RWPE2 (cell line): ENCODE measurements at regions not wholly inside any gene's neighbourhood (a gene's known extent, or its start where the extent isn't known, plus 50 kb on each side); places are given as distances from the start of the nearest gene placed in this dataset.

Experiments
- ATAC-seq: fragments of 200-7000 bp; cut with Tn5 transposase; 3 replicates; pipeline ENCODE4 v1.9.1; 2021; ENCODE audit warnings: low read depth
- DNase-seq: peaks from one replicate; pipeline ENCODE4 v3.0.0-alpha.2; 2020; ENCODE audit warnings: low spot score
- H3K27ac ChIP-seq: fragments of 450-650 bp; 2 replicates; pipeline ENCODE4 v1.5.1; 2017; ENCODE audit warnings: mild to moderate bottlenecking; ENCODE audit not compliant: poor library complexity, severe bottlenecking
- H3K27me3 ChIP-seq: fragments of 250-450 bp; sonication (Bioruptor Pico); 2 replicates; pipeline ENCODE4 v1.5.1; 2021; ENCODE audit warnings: mild to moderate bottlenecking, moderate library complexity; ENCODE audit not compliant: insufficient read depth, poor library complexity, severe bottlenecking
- H3K36me3 ChIP-seq: fragments of 250-450 bp; sonication (Bioruptor Pico); 2 replicates; pipeline ENCODE4 v1.5.1; 2020; ENCODE audit warnings: low read depth, mild to moderate bottlenecking, moderate library complexity
- H3K4me1 ChIP-seq: fragments of 250-450 bp; sonication (Bioruptor Pico); 2 replicates; pipeline ENCODE4 v1.5.1; 2021; ENCODE audit warnings: mild to moderate bottlenecking, moderate library complexity; ENCODE audit not compliant: insufficient read depth, poor library complexity, severe bottlenecking
- H3K4me3 ChIP-seq: fragments of 250-450 bp; sonication (Bioruptor Pico); 2 replicates; pipeline ENCODE4 v1.5.1; 2021; ENCODE audit warnings: mild to moderate bottlenecking, moderate library complexity; ENCODE audit not compliant: severe bottlenecking
- H3K9me3 ChIP-seq: fragments of 250-450 bp; sonication (Bioruptor Pico); 2 replicates; pipeline ENCODE4 v1.5.1; 2021; ENCODE audit warnings: mild to moderate bottlenecking, moderate library complexity; ENCODE audit not compliant: severe bottlenecking
- TF ChIP-seq, protein P1 (sequence below): fragments of 450-650 bp; IDR thresholded peaks from one replicate; pipeline ENCODE4 v1.5.1; 2017; ENCODE audit warnings: mild to moderate bottlenecking, moderate library complexity; ENCODE audit not compliant: poor library complexity, severe bottlenecking

DNA sequence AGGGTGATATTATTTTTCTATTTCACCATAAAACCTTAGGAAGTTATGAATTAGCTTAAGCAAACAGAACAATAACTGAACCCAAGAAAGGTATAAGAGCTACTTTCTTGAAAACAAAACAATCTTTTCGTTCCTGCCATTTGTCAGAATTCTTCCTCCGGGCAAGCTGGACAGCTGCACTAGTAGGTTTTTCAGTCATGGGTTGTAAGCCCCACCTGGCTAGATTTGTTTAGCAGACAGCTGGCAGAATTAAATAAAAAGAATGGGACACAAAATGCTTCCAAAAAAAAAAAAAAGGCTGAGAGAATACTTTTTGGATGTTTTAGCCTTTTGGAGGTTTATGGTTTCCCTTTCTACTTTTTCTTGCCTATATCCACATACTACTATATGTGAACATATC lies 694.1 kb downstream of the ARHGAP15 start:
- TF ChIP-seq, protein P1, sequence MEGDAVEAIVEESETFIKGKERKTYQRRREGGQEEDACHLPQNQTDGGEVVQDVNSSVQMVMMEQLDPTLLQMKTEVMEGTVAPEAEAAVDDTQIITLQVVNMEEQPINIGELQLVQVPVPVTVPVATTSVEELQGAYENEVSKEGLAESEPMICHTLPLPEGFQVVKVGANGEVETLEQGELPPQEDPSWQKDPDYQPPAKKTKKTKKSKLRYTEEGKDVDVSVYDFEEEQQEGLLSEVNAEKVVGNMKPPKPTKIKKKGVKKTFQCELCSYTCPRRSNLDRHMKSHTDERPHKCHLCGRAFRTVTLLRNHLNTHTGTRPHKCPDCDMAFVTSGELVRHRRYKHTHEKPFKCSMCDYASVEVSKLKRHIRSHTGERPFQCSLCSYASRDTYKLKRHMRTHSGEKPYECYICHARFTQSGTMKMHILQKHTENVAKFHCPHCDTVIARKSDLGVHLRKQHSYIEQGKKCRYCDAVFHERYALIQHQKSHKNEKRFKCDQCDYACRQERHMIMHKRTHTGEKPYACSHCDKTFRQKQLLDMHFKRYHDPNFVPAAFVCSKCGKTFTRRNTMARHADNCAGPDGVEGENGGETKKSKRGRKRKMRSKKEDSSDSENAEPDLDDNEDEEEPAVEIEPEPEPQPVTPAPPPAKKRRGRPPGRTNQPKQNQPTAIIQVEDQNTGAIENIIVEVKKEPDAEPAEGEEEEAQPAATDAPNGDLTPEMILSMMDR: no peak
- H3K9me3 ChIP-seq: no peaks in the 10 kb centered on the region
- H3K4me1 ChIP-seq: peaks cover 4% of the 10 kb centered on the region
- no peak for ATAC-seq
- no peaks in the 10 kb centered on the region for H3K27me3 ChIP-seq
- H3K4me3 ChIP-seq: no peak overlapping the region
- H3K27ac ChIP-seq: no peak overlapping the region
- DNase-seq: no peak
- H3K36me3 ChIP-seq: no peaks in the 10 kb centered on the region

DNA sequence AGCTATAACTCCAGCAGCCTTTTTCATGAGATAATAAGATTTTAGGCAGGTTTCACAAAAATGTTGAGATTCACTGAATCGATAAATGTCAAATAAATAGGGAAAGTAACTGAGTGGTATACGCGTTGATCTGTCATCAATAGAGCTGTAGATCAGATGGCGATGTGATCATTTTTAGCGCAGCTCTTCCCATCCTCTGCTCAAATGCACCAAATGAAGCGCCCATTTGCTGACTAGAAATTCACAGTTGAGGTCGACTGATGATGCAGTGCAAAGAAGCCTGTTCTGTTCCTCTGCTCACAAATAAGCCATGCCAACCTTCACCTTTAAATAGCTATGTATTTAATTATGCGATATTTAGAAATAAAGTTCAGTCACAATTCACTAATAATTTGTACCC lies 693.5 kb downstream of the ARHGAP15 start:
- no peak for ATAC-seq
- H3K4me1 ChIP-seq: peaks cover 4% of the 10 kb centered on the region
- DNase-seq: no peak
- no peak overlapping the region for H3K4me3 ChIP-seq
- H3K9me3 ChIP-seq: no peaks in the 10 kb centered on the region
- TF ChIP-seq, protein P1: no peak
- H3K36me3 ChIP-seq: no peaks in the 10 kb centered on the region
- H3K27me3 ChIP-seq: no peaks in the 10 kb centered on the region
- H3K27ac ChIP-seq: no peak overlapping the region

DNA sequence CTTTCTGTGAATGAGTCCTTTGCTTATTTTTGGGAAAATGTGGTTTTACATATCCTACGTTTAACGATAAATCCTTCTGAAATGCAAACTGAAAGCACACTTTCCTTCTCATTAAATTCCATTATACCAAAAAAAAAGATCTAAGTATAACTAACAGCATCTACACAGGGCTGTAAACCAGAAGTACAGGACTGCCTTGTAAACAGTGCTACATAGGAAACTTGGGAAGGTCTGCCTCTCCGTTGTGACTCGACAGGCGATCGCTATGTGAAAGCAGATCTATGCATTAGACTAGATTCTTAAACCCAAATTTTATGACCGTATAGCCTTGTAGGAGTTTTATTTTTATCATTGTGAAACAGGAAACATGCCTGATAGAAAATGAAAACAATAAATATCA lies 690.5 kb downstream of the ARHGAP15 start:
- ATAC-seq (no peak), DNase-seq (no peak)
- Histone ChIP-seq H3K4me3 (no peak overlapping the region), H3K9me3 (no peaks in the 10 kb centered on the region), H3K27me3 (no peaks in the 10 kb centered on the region), H3K4me1 (peaks cover 4% of the 10 kb centered on the region), H3K27ac (no peak overlapping the region), H3K36me3 (no peaks in the 10 kb centered on the region)
- TF ChIP-seq, protein P1: no peak

DNA sequence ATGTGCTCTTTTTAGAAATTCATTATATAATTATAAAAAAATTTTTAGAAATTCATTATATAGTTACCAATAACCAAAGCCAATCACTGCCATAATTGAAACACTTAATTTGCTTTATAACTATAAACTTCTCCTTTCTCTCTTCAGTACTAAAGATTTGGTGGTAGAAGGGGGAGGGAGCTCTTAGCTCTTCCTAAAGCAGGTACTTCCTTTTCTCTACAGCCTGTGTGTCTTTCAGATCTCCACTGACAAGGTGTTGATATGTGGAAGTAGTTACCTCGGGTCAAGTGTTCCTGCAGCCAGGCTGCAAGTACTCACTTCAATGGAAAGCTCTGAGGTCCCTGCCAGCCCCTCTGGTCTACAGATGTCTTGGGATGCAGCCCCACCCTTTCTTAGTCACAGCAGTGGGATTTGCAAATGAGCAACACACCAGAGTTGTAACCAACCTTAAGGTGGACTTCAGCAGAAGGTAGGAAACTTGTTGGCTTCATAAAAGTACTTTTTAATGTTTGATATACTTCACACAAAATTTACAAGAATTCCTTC lies 690.0 kb downstream of the ARHGAP15 start:
- no peak for DNase-seq
- TF ChIP-seq, protein P1: no peak
- Histone ChIP-seq H3K27me3 (no peaks in the 10 kb centered on the region), H3K4me1 (peaks cover 4% of the 10 kb centered on the region), H3K9me3 (no peaks in the 10 kb centered on the region), H3K4me3 (no peak overlapping the region), H3K36me3 (no peaks in the 10 kb centered on the region), H3K27ac (no peak overlapping the region)
- ATAC-seq: peak; percentile 40; the same call in 1 of the 3 replicates
